Sigmoid colon (tissue), 6 donors: ENCODE measurements at regions not wholly inside any gene's neighbourhood (a gene's known extent, or its start where the extent isn't known, plus 50 kb on each side); places are given as distances from the start of the nearest gene placed in this dataset.

ENCODE experiments used
- DNase-seq: peaks from one replicate; pipeline ENCODE4 v3.0.0-alpha.2; 2019
- H3K27ac ChIP-seq, 4 donors: fragments of 200-600 bp; sonication (generic); one replicate each; pipeline ENCODE4 v1.5.1; 2016 to 2019; ENCODE audit warnings: mild to moderate bottlenecking in 1 of 4
- H3K27me3 ChIP-seq, 3 donors: fragments of 200-600 bp; sonication (generic); one replicate each; pipeline ENCODE4 v1.5.1; 2019; ENCODE audit warnings: mild to moderate bottlenecking in 1 of 3
- H3K36me3 ChIP-seq, 4 donors: fragments of 200-600 bp; sonication (generic); one replicate each; pipeline ENCODE4 v1.5.1; 2016 to 2019
- H3K4me1 ChIP-seq, 4 donors: fragments of 200-600 bp; sonication (generic); one replicate each; pipeline ENCODE4 v1.5.1; 2017 to 2019
- H3K4me3 ChIP-seq, 4 donors: fragments of 200-600 bp; sonication (generic); one replicate each; pipeline ENCODE4 v1.5.1; 2017 to 2019; ENCODE audit warnings: mild to moderate bottlenecking in 2 of 4, moderate library complexity in 1 of 4
- H3K9me3 ChIP-seq, 4 donors: fragments of 200-600 bp in 3 of 4; sonication (generic) in 3 of 4; one replicate each; pipeline versions ENCODE4 v1.5.1 to v1.6.1; 2013 to 2019
- CTCF ChIP-seq, 4 experiments: fragments of 450-650 bp in 3 of 4; fragments of 200-600 bp in 1 of 4; IDR thresholded peaks; one replicate each; pipeline ENCODE4 v1.5.1; 2016 to 2019; ENCODE audit warnings: antibody characterized with exemption in 4 of 4, mild to moderate bottlenecking in 3 of 4, moderate library complexity in 2 of 4
- EP300 ChIP-seq, 4 donors: sonication (generic); formaldehyde crosslinking; IDR thresholded peaks; one replicate each; pipeline ENCODE4 v1.6.1; 2017; ENCODE audit warnings: antibody characterized with exemption in 4 of 4
- POLR2A ChIP-seq, 2 donors: fragments of 450-650 bp; IDR thresholded peaks; one replicate each; pipeline ENCODE4 v1.6.1; 2016; ENCODE audit warnings: antibody characterized with exemption in 2 of 2, mild to moderate bottlenecking in 2 of 2, moderate library complexity in 2 of 2
- POLR2AphosphoS5 ChIP-seq, 4 donors: sonication (generic); formaldehyde crosslinking; IDR thresholded peaks; one replicate each; pipeline ENCODE4 v1.6.1; 2017; ENCODE audit warnings: antibody characterized with exemption in 4 of 4
- WGBS, 2 donors: extraction: QIAGEN DNeasy Blood & Tissue Kit; methylation state at CpG; one replicate each; pipeline ENCODE4 v1.1.7; 2013; 5-methylcytosine and 5-hydroxymethylcytosine counted together
- intact Hi-C: fragments of 100-400 bp; cut with DNase I; formaldehyde crosslinking; loops from one replicate; pipeline ENCODE4 v1.15.1; 2023
- donor health status: healthy with polysubstance abuse.
- donor health status: healthy.

GRCh38 chr9:115296831-115297565 is 179.0 kb upstream of the TNC start:
- H3K9me3 ChIP-seq, result no peaks in the 10 kb centered on the region
- intact Hi-C loops, result no loop called here
- TF ChIP-seq EP300 (IDR thresholded peaks at IDR 0.05), result no peak
- TF ChIP-seq POLR2AphosphoS5 (IDR thresholded peaks at IDR 0.05), result no peak
- no peak for TF ChIP-seq CTCF (IDR thresholded peaks at IDR 0.05)
- TF ChIP-seq POLR2A (IDR thresholded peaks at IDR 0.05), result no peak
- WGBS, 2 donors, result 12 to 63% methylated on average over 1 of the region's 1 CpG
- no peak overlapping the region for H3K27ac ChIP-seq
- no peaks in the 10 kb centered on the region for H3K36me3 ChIP-seq
- H3K4me3 ChIP-seq, result no peak overlapping the region
- H3K4me1 ChIP-seq, result peaks cover 0 to 11% (median 10%) of the 10 kb centered on the region in 4 donors
- DNase-seq, result no peak
- no peaks in the 10 kb centered on the region for H3K27me3 ChIP-seq

GRCh38 chr9:115300116-115300515 is 182.2 kb upstream of the TNC start:
- TF ChIP-seq CTCF (IDR thresholded peaks at IDR 0.05) (no peak), POLR2A (IDR thresholded peaks at IDR 0.05) (no peak), POLR2AphosphoS5 (IDR thresholded peaks at IDR 0.05) (no peak), EP300 (IDR thresholded peaks at IDR 0.05) (no peak)
- no peak overlapping the region for H3K4me3 ChIP-seq
- 78 to 92% methylated on average over 1 of the region's 1 CpG for WGBS, 2 donors
- H3K9me3 ChIP-seq, result no peaks in the 10 kb centered on the region
- H3K27me3 ChIP-seq, result no peaks in the 10 kb centered on the region
- no peaks in the 10 kb centered on the region for H3K36me3 ChIP-seq
- intact Hi-C loops, result no loop called here
- H3K4me1 ChIP-seq, result no peaks in the 10 kb centered on the region
- DNase-seq, result no peak
- no peak overlapping the region for H3K27ac ChIP-seq

GRCh38 chr9:115300874-115301273 is 182.9 kb upstream of the TNC start:
- no peak for TF ChIP-seq CTCF (IDR thresholded peaks at IDR 0.05)
- no peak for TF ChIP-seq EP300 (IDR thresholded peaks at IDR 0.05)
- TF ChIP-seq POLR2AphosphoS5 (IDR thresholded peaks at IDR 0.05), result no peak
- no peak for TF ChIP-seq POLR2A (IDR thresholded peaks at IDR 0.05)
- Histone ChIP-seq H3K27ac (no peak overlapping the region), H3K36me3 (no peaks in the 10 kb centered on the region), H3K9me3 (no peaks in the 10 kb centered on the region), H3K4me1 (no peaks in the 10 kb centered on the region), H3K4me3 (no peak overlapping the region), H3K27me3 (no peaks in the 10 kb centered on the region)
- 93 to 95% methylated on average over 2 of the region's 2 CpGs for WGBS, 2 donors
- intact Hi-C loops, result no loop called here
- no peak for DNase-seq

DNA sequence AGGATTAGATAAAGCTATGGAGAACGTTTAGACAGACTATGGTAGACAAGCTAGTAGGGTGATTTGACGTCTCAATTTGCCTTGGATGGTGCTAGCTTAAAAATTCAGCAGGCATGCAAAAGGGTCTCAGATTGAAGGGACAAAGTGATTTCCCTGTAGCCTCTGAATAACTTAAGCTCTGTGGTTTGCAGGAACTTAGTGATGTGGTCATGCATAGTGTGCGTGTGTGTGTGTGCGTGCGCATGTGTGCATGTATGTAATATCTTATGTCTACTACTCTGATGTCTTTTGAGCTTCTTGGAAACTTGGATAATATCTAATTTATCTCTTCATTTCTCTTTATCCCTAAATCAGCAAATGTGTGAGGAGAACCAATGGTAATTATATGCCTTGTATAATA is 183.6 kb upstream of the TNC start:
- 89 to 92% methylated on average over 5 of the region's 5 CpGs for WGBS, 2 donors
- TF ChIP-seq EP300 (IDR thresholded peaks at IDR 0.05), result no peak
- no peak for TF ChIP-seq POLR2AphosphoS5 (IDR thresholded peaks at IDR 0.05)
- no peak for TF ChIP-seq POLR2A (IDR thresholded peaks at IDR 0.05)
- no peaks in the 10 kb centered on the region for H3K9me3 ChIP-seq
- no peaks in the 10 kb centered on the region for H3K4me1 ChIP-seq
- no peak for DNase-seq
- H3K4me3 ChIP-seq, result no peak overlapping the region
- H3K36me3 ChIP-seq, result no peaks in the 10 kb centered on the region
- H3K27ac ChIP-seq, result no peak overlapping the region
- intact Hi-C loops, result no loop called here
- H3K27me3 ChIP-seq, result no peaks in the 10 kb centered on the region

DNA sequence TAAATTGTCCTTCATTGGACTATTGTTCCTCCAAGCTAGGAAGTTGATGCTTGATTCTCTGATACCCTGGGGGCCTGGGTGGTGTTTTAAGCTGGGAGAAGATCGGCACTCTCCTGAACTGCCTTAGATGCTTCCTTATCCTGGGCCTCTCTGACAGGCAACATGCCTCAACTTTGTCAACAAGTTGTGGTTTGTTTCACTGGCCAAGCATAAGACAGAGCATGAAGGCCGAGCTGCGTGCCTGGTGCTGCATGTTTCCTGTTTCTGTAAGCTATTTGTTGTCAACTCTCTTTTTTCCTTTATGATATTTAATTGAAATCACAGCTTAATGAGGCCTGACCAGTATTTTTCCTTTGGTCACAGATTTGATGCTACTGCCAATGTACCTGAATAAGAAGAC is 187.6 kb upstream of the TNC start:
- no peaks in the 10 kb centered on the region for H3K4me1 ChIP-seq
- intact Hi-C loops, result no loop called here

GRCh38 chr9:115306865-115307264 is 188.9 kb upstream of the TNC start:
- intact Hi-C loops, result no loop called here
- 74 to 76% methylated on average over 2 of the region's 2 CpGs for WGBS, 2 donors
- Histone ChIP-seq H3K36me3 (no peaks in the 10 kb centered on the region), H3K27me3 (no peaks in the 10 kb centered on the region), H3K27ac (no peak overlapping the region), H3K4me1 (no peaks in the 10 kb centered on the region), H3K9me3 (no peaks in the 10 kb centered on the region), H3K4me3 (no peak overlapping the region)
- TF ChIP-seq POLR2AphosphoS5 (IDR thresholded peaks at IDR 0.05), result no peak
- no peak for TF ChIP-seq EP300 (IDR thresholded peaks at IDR 0.05)
- TF ChIP-seq CTCF (IDR thresholded peaks at IDR 0.05), result no peak
- TF ChIP-seq POLR2A (IDR thresholded peaks at IDR 0.05), result no peak
- no peak for DNase-seq

More for the DNA sequence above, 187.6 kb upstream of the TNC start:
- H3K9me3 ChIP-seq, result no peaks in the 10 kb centered on the region
- no peak for TF ChIP-seq POLR2AphosphoS5 (IDR thresholded peaks at IDR 0.05)
- H3K36me3 ChIP-seq, result no peaks in the 10 kb centered on the region
- DNase-seq, result no peak
- 43 to 76% methylated on average over 3 of the region's 3 CpGs for WGBS, 2 donors
- no peak overlapping the region for H3K27ac ChIP-seq
- H3K4me3 ChIP-seq, result no peak overlapping the region
- H3K27me3 ChIP-seq, result no peaks in the 10 kb centered on the region
